Brain microvascular endothelial cell (primary cell): ENCODE measurements at regions not wholly inside any gene's neighbourhood (a gene's known extent, or its start where the extent isn't known, plus 50 kb on each side); places are given as distances from the start of the nearest gene placed in this dataset.

Experiments used
- DNase-seq: peaks from one replicate; pipeline ENCODE4 v3.0.0-alpha.2; 2020
- H3K27ac ChIP-seq: fragments of 250-450 bp; sonication (Bioruptor Pico); 2 replicates; pipeline ENCODE4 v1.5.1; 2020; ENCODE audit warnings: mild to moderate bottlenecking, moderate library complexity
- H3K27me3 ChIP-seq: fragments of 250-450 bp; sonication (Bioruptor Pico); replicated peaks from 2 replicates; pipeline ENCODE4 v1.5.1; 2020; ENCODE audit warnings: mild to moderate bottlenecking
- H3K36me3 ChIP-seq: fragments of 250-450 bp; sonication (Bioruptor Pico); replicated peaks from 2 replicates; pipeline ENCODE4 v1.5.1; 2020; ENCODE audit warnings: mild to moderate bottlenecking
- H3K4me3 ChIP-seq: 2 replicates; pipeline ENCODE4 v1.5.1; 2011; ENCODE audit warnings: low read depth, mild to moderate bottlenecking, control low read depth, low read length, moderate library complexity
- CTCF ChIP-seq: IDR thresholded peaks from 2 replicates; pipeline ENCODE4 v1.5.1; 2011; ENCODE audit warnings: low read depth, mild to moderate bottlenecking, moderate library complexity, low read length, control low read depth, inconsistent platforms; ENCODE audit errors: missing control alignments
- in situ Hi-C: cut with HindIII; loops from 2 replicates; pipeline ENCODE4 v1.10.0; 2017; ENCODE audit warnings: low sequenced_read_pairs, low pct_ligation_motif_present

GRCh38 chr2:238554468-238555315, 128.0 kb downstream of the ASB1 start:
- H3K27me3 ChIP-seq, result no peaks in the 10 kb centered on the region
- DNase-seq, result no peak
- H3K27ac ChIP-seq, result no peak overlapping the region
- no peak for TF ChIP-seq CTCF
- H3K36me3 ChIP-seq, result no peaks in the 10 kb centered on the region
- no peak overlapping the region for H3K4me3 ChIP-seq
- in situ Hi-C loops, result no loop called here

GRCh38 chr2:238555786-238556542, 129.2 kb downstream of the ASB1 start:
- no peak overlapping the region for H3K4me3 ChIP-seq
- in situ Hi-C loops, result no loop called here
- no peaks in the 10 kb centered on the region for H3K36me3 ChIP-seq
- no peak for DNase-seq
- H3K27me3 ChIP-seq, result no peaks in the 10 kb centered on the region
- no peak overlapping the region for H3K27ac ChIP-seq
- no peak for TF ChIP-seq CTCF

GRCh38 chr2:238557431-238557830, 130.7 kb downstream of the ASB1 start:
- no peaks in the 10 kb centered on the region for H3K36me3 ChIP-seq
- H3K4me3 ChIP-seq, result no peak overlapping the region
- no peak for TF ChIP-seq CTCF
- no peaks in the 10 kb centered on the region for H3K27me3 ChIP-seq
- in situ Hi-C loops, result no loop called here
- H3K27ac ChIP-seq, result no peak overlapping the region
- DNase-seq, result no peak

GRCh38 chr2:238557936-238558335, 131.2 kb downstream of the ASB1 start:
- in situ Hi-C loops, result no loop called here
- Histone ChIP-seq H3K27ac (no peak overlapping the region), H3K4me3 (no peak overlapping the region), H3K27me3 (no peaks in the 10 kb centered on the region), H3K36me3 (no peaks in the 10 kb centered on the region)
- no peak for DNase-seq
- no peak for TF ChIP-seq CTCF

- DNase-seq, result no peak
- in situ Hi-C loops, result no loop called here
- no peak for TF ChIP-seq CTCF
These were observed 131.9 kb downstream of the ASB1 start for GRCh38 chr2:238558456-238559099.

More at GRCh38 chr2:238558456-238559099, 131.9 kb downstream of the ASB1 start:
- H3K27me3 ChIP-seq, result no peaks in the 10 kb centered on the region
- no peaks in the 10 kb centered on the region for H3K36me3 ChIP-seq
- no peak overlapping the region for H3K4me3 ChIP-seq
- H3K27ac ChIP-seq, result no peak overlapping the region
